Gastroesophageal sphincter (tissue), 3 donors: ENCODE measurements at regions not wholly inside any gene's neighbourhood (a gene's known extent, or its start where the extent isn't known, plus 50 kb on each side); places are given as distances from the start of the nearest gene placed in this dataset.

ENCODE experiments used
- EP300 ChIP-seq: sonication (generic); formaldehyde crosslinking; IDR thresholded peaks from one replicate; pipeline ENCODE4 v1.6.1; 2017; ENCODE audit warnings: antibody characterized with exemption, mild to moderate bottlenecking
- TF ChIP-seq, protein P1 (sequence below), 4 experiments: fragments of 200-600 bp in 2 of 4; fragments of 450-650 bp in 2 of 4; sonication (generic) in 1 of 4; IDR thresholded peaks; one replicate each; pipeline ENCODE4 v1.5.1; 2017 to 2019; ENCODE audit warnings: antibody characterized with exemption in 4 of 4, mild to moderate bottlenecking in 2 of 4, moderate library complexity in 2 of 4

DNA sequence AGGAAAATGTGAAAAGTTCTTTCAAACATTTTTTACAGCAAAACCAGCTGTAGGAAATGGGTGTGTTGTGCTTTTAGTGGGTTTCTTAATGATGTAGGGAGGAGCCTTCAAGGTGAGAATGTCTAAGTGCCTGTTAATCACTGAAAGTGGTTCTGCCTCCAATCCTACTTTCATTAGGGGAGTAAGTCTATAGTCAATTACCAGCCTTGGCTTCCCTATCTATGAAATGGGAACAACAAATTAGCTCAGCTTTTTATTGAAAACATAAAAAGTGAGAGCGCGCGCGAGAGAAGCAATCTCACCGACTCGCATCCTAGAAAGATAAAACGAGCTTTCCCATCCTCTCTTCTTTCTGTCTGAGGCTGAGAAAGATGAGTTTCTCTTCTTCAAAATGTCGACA lies 140.0 kb upstream of the LHX5 start:
- no peak for TF ChIP-seq EP300
- TF ChIP-seq, protein P1, sequence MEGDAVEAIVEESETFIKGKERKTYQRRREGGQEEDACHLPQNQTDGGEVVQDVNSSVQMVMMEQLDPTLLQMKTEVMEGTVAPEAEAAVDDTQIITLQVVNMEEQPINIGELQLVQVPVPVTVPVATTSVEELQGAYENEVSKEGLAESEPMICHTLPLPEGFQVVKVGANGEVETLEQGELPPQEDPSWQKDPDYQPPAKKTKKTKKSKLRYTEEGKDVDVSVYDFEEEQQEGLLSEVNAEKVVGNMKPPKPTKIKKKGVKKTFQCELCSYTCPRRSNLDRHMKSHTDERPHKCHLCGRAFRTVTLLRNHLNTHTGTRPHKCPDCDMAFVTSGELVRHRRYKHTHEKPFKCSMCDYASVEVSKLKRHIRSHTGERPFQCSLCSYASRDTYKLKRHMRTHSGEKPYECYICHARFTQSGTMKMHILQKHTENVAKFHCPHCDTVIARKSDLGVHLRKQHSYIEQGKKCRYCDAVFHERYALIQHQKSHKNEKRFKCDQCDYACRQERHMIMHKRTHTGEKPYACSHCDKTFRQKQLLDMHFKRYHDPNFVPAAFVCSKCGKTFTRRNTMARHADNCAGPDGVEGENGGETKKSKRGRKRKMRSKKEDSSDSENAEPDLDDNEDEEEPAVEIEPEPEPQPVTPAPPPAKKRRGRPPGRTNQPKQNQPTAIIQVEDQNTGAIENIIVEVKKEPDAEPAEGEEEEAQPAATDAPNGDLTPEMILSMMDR (IDR thresholded peaks at IDR 0.05) = no peak
